Karpas-422 (cell line): ENCODE measurements at regions not wholly inside any gene's neighbourhood (a gene's known extent, or its start where the extent isn't known, plus 50 kb on each side); places are given as distances from the start of the nearest gene placed in this dataset.

ENCODE experiments used
- DNase-seq: peaks from one replicate; pipeline ENCODE4 v3.0.0-alpha.2; 2015
- H2AFZ ChIP-seq: fragments of 200-600 bp; sonication (generic); 2 replicates; pipeline ENCODE4 v1.6.1; 2014; ENCODE audit warnings: antibody characterized with exemption, low read length, mixed read lengths
- H3K27ac ChIP-seq: fragments of 200-600 bp; sonication (generic); 2 replicates; pipeline ENCODE4 v1.5.1; 2014; ENCODE audit warnings: mild to moderate bottlenecking, low read length, moderate library complexity
- H3K27me3 ChIP-seq: fragments of 200-600 bp; sonication (generic); 2 replicates; pipeline ENCODE4 v1.6.1; 2014; ENCODE audit warnings: low read length, mixed read lengths
- H3K36me3 ChIP-seq: fragments of 200-600 bp; sonication (generic); 2 replicates; pipeline ENCODE4 v1.6.1; 2014; ENCODE audit warnings: low read length, mixed read lengths; ENCODE audit not compliant: insufficient read depth
- H3K4me1 ChIP-seq: fragments of 200-600 bp; sonication (generic); 2 replicates; pipeline ENCODE4 v1.6.1; 2014; ENCODE audit warnings: mild to moderate bottlenecking, low read length, mixed read lengths
- H3K4me2 ChIP-seq: fragments of 200-600 bp; sonication (generic); 2 replicates; pipeline ENCODE4 v1.6.1; 2014; ENCODE audit warnings: low read length, low read depth, mild to moderate bottlenecking; ENCODE audit not compliant: poor library complexity, severe bottlenecking
- H3K4me3 ChIP-seq: fragments of 200-600 bp; sonication (generic); 2 replicates; pipeline ENCODE4 v1.5.1; 2014; ENCODE audit warnings: mild to moderate bottlenecking, antibody characterized with exemption, low read length, mixed read lengths
- H3K79me2 ChIP-seq: fragments of 200-600 bp; sonication (generic); 2 replicates; pipeline ENCODE4 v1.6.1; 2014; ENCODE audit warnings: mild to moderate bottlenecking, low read length, mixed read lengths
- H3K9ac ChIP-seq: fragments of 200-600 bp; sonication (generic); 2 replicates; pipeline ENCODE4 v1.6.0; 2014; ENCODE audit warnings: low read length
- H3K9me2 ChIP-seq: fragments of 200-600 bp; sonication (generic), shearing (Covaris generic); replicated peaks from 2 replicates; pipeline ENCODE4 v1.6.0; 2014; ENCODE audit warnings: mild to moderate bottlenecking, low read length, moderate library complexity; ENCODE audit not compliant: insufficient read depth
- H3K9me3 ChIP-seq: fragments of 300-700, 200-600 bp; sonication (generic); 2 replicates; pipeline ENCODE4 v1.6.1; 2014; ENCODE audit warnings: low read length, mixed read lengths
- H4K20me1 ChIP-seq: fragments of 200-600 bp; sonication (generic); 2 replicates; pipeline ENCODE4 v1.6.1; 2014; ENCODE audit warnings: mild to moderate bottlenecking, antibody characterized with exemption, low read length, low read depth; ENCODE audit not compliant: insufficient read depth

GRCh38 chr16:79658301-79659033 is 57.9 kb upstream of the MAF start:
- H3K27me3 ChIP-seq: no peaks in the 10 kb centered on the region
- H2AFZ ChIP-seq: no peak overlapping the region
- no peaks in the 10 kb centered on the region for H3K9me2 ChIP-seq
- no peak overlapping the region for H3K4me3 ChIP-seq
- no peak overlapping the region for H3K9ac ChIP-seq
- no peaks in the 10 kb centered on the region for H3K79me2 ChIP-seq
- H3K27ac ChIP-seq: no peak overlapping the region
- no peaks in the 10 kb centered on the region for H3K4me1 ChIP-seq
- H3K9me3 ChIP-seq: no peaks in the 10 kb centered on the region
- no peaks in the 10 kb centered on the region for H3K36me3 ChIP-seq
- H3K4me2 ChIP-seq: no peak overlapping the region
- DNase-seq: no peak
- H4K20me1 ChIP-seq: no peaks in the 10 kb centered on the region

GRCh38 chr16:79656553-79657115 is 56.1 kb upstream of the MAF start:
- H2AFZ ChIP-seq: no peak overlapping the region
- no peak overlapping the region for H3K4me2 ChIP-seq
- H3K27ac ChIP-seq: no peak overlapping the region
- H3K27me3 ChIP-seq: no peaks in the 10 kb centered on the region
- no peaks in the 10 kb centered on the region for H3K9me3 ChIP-seq
- DNase-seq: no peak
- no peak overlapping the region for H3K4me3 ChIP-seq
- H3K9ac ChIP-seq: no peak overlapping the region
- no peaks in the 10 kb centered on the region for H3K36me3 ChIP-seq
- no peaks in the 10 kb centered on the region for H3K9me2 ChIP-seq
- no peaks in the 10 kb centered on the region for H3K79me2 ChIP-seq
- no peaks in the 10 kb centered on the region for H4K20me1 ChIP-seq
- H3K4me1 ChIP-seq: no peaks in the 10 kb centered on the region

- H3K9ac ChIP-seq: no peak overlapping the region
- no peaks in the 10 kb centered on the region for H3K79me2 ChIP-seq
- H3K27me3 ChIP-seq: no peaks in the 10 kb centered on the region
Observed at GRCh38 chr16:79653373-79653891, 52.9 kb upstream of the MAF start.

GRCh38 chr16:79651363-79651762 is 50.8 kb upstream of the MAF start:
- Histone ChIP-seq H3K27me3 (no peaks in the 10 kb centered on the region), H3K36me3 (no peaks in the 10 kb centered on the region), H3K79me2 (no peaks in the 10 kb centered on the region), H3K9ac (no peak overlapping the region), H3K4me3 (no peak overlapping the region), H3K4me1 (no peaks in the 10 kb centered on the region), H3K9me3 (no peaks in the 10 kb centered on the region), H3K9me2 (no peaks in the 10 kb centered on the region), H3K4me2 (no peak overlapping the region), H4K20me1 (no peaks in the 10 kb centered on the region), H3K27ac (no peak overlapping the region), H2AFZ (no peak overlapping the region)
- no peak for DNase-seq

More at GRCh38 chr16:79653373-79653891, 52.9 kb upstream of the MAF start:
- Histone ChIP-seq H3K4me1 (no peaks in the 10 kb centered on the region), H4K20me1 (no peaks in the 10 kb centered on the region), H3K4me3 (no peak overlapping the region), H3K9me3 (no peaks in the 10 kb centered on the region), H2AFZ (no peak overlapping the region), H3K4me2 (no peak overlapping the region), H3K27ac (no peak overlapping the region), H3K36me3 (no peaks in the 10 kb centered on the region), H3K9me2 (no peaks in the 10 kb centered on the region)
- DNase-seq: no peak
